OCI-LY3 (cell line): ENCODE measurements at regions not wholly inside any gene's neighbourhood (a gene's known extent, or its start where the extent isn't known, plus 50 kb on each side); places are given as distances from the start of the nearest gene placed in this dataset.
A peak's percentile ranks its signal among the peaks of the same experiment; 100 is the strongest.

ENCODE experiments used
- H2AFZ ChIP-seq: fragments of 200-600, 300-600 bp; shearing (Covaris generic); 2 replicates; pipeline ENCODE4 v1.6.0; 2014; ENCODE audit warnings: antibody characterized with exemption, low read depth, low read length
- H3K27ac ChIP-seq: fragments of 200-600, 300-600 bp; sonication (generic); 2 replicates; pipeline ENCODE4 v1.5.1; 2014; ENCODE audit warnings: mild to moderate bottlenecking, low read length, moderate library complexity, mixed read lengths
- H3K27me3 ChIP-seq: fragments of 200-600, 300-600 bp; sonication (generic); 2 replicates; pipeline ENCODE4 v1.6.1; 2014; ENCODE audit warnings: low read depth, low read length, mixed read lengths
- H3K36me3 ChIP-seq: fragments of 200-600, 300-600 bp; sonication (generic); replicated peaks from 2 replicates; pipeline ENCODE3; 2014; ENCODE audit warnings: low read depth, low read length, mixed read lengths
- H3K4me1 ChIP-seq: fragments of 300-600, 200-600 bp; sonication (generic); 2 replicates; pipeline ENCODE4 v1.6.1; 2014; ENCODE audit warnings: low read length, mixed read lengths
- H3K4me2 ChIP-seq: fragments of 200-600, 300-600 bp; sonication (generic); 2 replicates; pipeline ENCODE4 v1.6.1; 2014; ENCODE audit warnings: low read length, mixed read lengths
- H3K4me3 ChIP-seq: fragments of 300-600, 200-600 bp; sonication (generic); 2 replicates; pipeline ENCODE4 v1.5.1; 2014; ENCODE audit warnings: antibody characterized with exemption, mild to moderate bottlenecking, low read length, moderate library complexity
- H3K79me2 ChIP-seq: fragments of 300-600, 200-600 bp; shearing (Covaris generic); 2 replicates; pipeline ENCODE4 v1.6.1; 2014; ENCODE audit warnings: mild to moderate bottlenecking, low read length, mixed read lengths
- H3K9ac ChIP-seq: fragments of 300-600, 200-600 bp; shearing (Covaris generic); 2 replicates; pipeline ENCODE4 v1.6.0; 2014; ENCODE audit warnings: mild to moderate bottlenecking, low read length, moderate library complexity
- H3K9me3 ChIP-seq: fragments of 200-600, 300-600 bp; shearing (Covaris generic); 2 replicates; pipeline ENCODE4 v1.6.1; 2014; ENCODE audit warnings: low read length, mixed read lengths; ENCODE audit not compliant: insufficient read depth
- H4K20me1 ChIP-seq: fragments of 200-600, 300-600 bp; sonication (generic); 2 replicates; pipeline ENCODE4 v1.6.1; 2016; ENCODE audit warnings: low read length, mixed read lengths; ENCODE audit not compliant: insufficient read depth
- EZH2phosphoT487 ChIP-seq: fragments of 200-600 bp; shearing (Covaris generic); IDR thresholded peaks from 2 replicates; pipeline ENCODE4 v1.6.1; 2018; ENCODE audit warnings: antibody characterized with exemption, mixed run types, low read depth
- TF ChIP-seq, protein P1 (sequence below): fragments of 200-600, 300-600 bp; sonication (generic); IDR thresholded peaks from 2 replicates; pipeline ENCODE4 v1.5.1; 2014; ENCODE audit warnings: antibody characterized with exemption, low read length, low read depth

DNA sequence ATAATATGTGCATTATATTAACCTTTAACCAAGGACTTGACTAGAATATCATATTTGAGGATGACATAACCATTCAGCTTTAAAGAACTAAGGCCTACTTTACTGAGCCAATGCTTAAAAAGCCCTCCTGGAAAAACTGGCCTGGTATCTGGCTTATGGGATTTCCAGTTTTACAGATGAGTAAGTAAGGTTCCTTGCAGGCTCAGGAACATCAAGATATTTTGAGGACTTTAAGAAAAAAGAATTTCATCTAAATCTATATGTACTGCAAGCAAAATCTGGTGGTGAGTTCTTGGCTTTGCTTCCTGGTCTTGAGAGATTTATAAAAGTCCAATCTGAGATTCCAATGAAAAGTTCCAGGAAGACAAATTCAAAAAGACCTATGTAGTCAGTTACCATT is 417.0 kb upstream of the NRXN1 start:
- TF ChIP-seq EZH2phosphoT487 = no peak
- TF ChIP-seq, protein P1, sequence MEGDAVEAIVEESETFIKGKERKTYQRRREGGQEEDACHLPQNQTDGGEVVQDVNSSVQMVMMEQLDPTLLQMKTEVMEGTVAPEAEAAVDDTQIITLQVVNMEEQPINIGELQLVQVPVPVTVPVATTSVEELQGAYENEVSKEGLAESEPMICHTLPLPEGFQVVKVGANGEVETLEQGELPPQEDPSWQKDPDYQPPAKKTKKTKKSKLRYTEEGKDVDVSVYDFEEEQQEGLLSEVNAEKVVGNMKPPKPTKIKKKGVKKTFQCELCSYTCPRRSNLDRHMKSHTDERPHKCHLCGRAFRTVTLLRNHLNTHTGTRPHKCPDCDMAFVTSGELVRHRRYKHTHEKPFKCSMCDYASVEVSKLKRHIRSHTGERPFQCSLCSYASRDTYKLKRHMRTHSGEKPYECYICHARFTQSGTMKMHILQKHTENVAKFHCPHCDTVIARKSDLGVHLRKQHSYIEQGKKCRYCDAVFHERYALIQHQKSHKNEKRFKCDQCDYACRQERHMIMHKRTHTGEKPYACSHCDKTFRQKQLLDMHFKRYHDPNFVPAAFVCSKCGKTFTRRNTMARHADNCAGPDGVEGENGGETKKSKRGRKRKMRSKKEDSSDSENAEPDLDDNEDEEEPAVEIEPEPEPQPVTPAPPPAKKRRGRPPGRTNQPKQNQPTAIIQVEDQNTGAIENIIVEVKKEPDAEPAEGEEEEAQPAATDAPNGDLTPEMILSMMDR = no peak
- H3K79me2 ChIP-seq = no peaks in the 10 kb centered on the region
- no peaks in the 10 kb centered on the region for H3K27me3 ChIP-seq
- no peak overlapping the region for H3K4me3 ChIP-seq
- no peak overlapping the region for H2AFZ ChIP-seq
- H4K20me1 ChIP-seq = no peaks in the 10 kb centered on the region
- no peaks in the 10 kb centered on the region for H3K4me1 ChIP-seq
- H3K4me2 ChIP-seq = no peak overlapping the region
- no peak overlapping the region for H3K27ac ChIP-seq
- no peaks in the 10 kb centered on the region for H3K36me3 ChIP-seq
- no peaks in the 10 kb centered on the region for H3K9me3 ChIP-seq
- H3K9ac ChIP-seq = no peak overlapping the region

DNA sequence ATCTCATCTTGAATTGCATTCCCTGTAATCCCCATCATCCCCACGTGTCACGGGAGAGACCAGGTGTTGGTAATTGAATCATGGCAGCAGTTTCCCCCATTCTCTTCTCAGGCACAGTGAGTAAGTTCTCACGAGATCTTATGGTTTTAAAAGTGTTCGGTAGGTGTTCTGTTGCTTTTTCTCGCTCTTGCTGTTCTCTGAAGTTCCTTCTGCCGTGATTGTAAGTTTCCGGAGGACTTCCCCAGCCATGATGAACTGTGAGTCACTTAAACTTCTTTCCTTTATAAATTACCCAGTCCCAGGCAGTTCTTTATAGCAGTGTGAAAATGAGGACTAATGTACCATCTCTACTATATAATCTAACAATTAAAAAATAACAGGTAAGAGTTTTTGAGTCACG is 409.9 kb upstream of the NRXN1 start:
- H2AFZ ChIP-seq = no peak overlapping the region
- TF ChIP-seq, protein P1 = no peak
- TF ChIP-seq EZH2phosphoT487 = no peak
- H3K9ac ChIP-seq = no peak overlapping the region

DNA sequence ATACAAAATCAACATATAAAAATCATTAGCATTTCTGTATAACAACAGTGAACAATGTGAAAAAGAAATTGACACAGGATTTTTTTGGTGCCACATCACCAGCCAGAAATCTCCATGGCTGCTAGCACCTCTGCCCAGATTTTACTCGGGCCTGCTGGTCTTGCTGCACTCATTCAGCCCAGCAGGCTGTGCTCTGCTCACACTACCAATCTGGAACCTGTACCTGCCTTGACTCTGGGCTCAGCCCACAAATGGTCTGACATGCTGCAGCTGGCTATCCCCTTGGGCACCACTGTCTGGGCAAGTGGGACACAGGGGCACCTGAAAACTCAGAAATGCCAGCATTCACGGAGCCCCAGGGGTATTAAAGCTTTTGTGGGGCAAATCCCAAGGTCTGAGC is 392.5 kb upstream of the NRXN1 start:
- no peaks in the 10 kb centered on the region for H3K9me3 ChIP-seq

More for the DNA sequence above, 409.9 kb upstream of the NRXN1 start:
- Histone ChIP-seq H3K36me3 (no peaks in the 10 kb centered on the region), H3K4me3 (no peak overlapping the region), H3K27me3 (no peaks in the 10 kb centered on the region), H4K20me1 (no peaks in the 10 kb centered on the region), H3K4me2 (no peak overlapping the region), H3K9me3 (no peaks in the 10 kb centered on the region), H3K4me1 (no peaks in the 10 kb centered on the region), H3K27ac (no peak overlapping the region), H3K79me2 (no peaks in the 10 kb centered on the region)

DNA sequence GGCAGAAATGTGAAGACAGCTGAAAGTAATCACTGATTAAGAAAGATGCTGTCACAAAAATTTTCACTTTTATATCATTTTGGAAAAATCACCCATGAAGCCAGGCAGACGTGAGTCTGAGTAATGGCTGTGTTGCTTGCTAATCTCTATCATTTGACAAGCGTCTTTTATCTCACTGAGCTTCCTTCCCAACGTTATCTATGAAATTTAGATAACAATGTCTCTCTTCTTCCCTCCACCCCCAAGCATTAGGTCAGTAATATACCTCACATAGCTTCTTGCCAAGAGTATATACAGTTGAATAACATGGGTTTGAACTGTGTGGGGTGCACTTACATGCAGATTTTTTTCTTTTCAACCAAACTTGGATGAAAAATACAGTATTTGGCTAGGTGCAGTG is 388.6 kb upstream of the NRXN1 start:
- no peaks in the 10 kb centered on the region for H4K20me1 ChIP-seq
- H2AFZ ChIP-seq = no peak overlapping the region
- no peaks in the 10 kb centered on the region for H3K4me1 ChIP-seq

More for the DNA sequence above, 392.5 kb upstream of the NRXN1 start:
- H3K79me2 ChIP-seq = no peaks in the 10 kb centered on the region
- no peak overlapping the region for H3K4me2 ChIP-seq
- no peak overlapping the region for H3K9ac ChIP-seq
- H4K20me1 ChIP-seq = no peaks in the 10 kb centered on the region
- no peak overlapping the region for H3K4me3 ChIP-seq
- no peak overlapping the region for H2AFZ ChIP-seq
- no peak overlapping the region for H3K27ac ChIP-seq
- TF ChIP-seq, protein P1 = peak; percentile 26
- no peak for TF ChIP-seq EZH2phosphoT487
- no peaks in the 10 kb centered on the region for H3K4me1 ChIP-seq
- no peaks in the 10 kb centered on the region for H3K36me3 ChIP-seq
- H3K27me3 ChIP-seq = no peaks in the 10 kb centered on the region

More for the DNA sequence above, 388.6 kb upstream of the NRXN1 start:
- no peak for TF ChIP-seq EZH2phosphoT487
- TF ChIP-seq, protein P1 = no peak
- no peak overlapping the region for H3K4me3 ChIP-seq
- H3K36me3 ChIP-seq = no peaks in the 10 kb centered on the region
- no peaks in the 10 kb centered on the region for H3K79me2 ChIP-seq
- H3K9me3 ChIP-seq = no peaks in the 10 kb centered on the region
- no peak overlapping the region for H3K4me2 ChIP-seq
- H3K9ac ChIP-seq = no peak overlapping the region
- no peak overlapping the region for H3K27ac ChIP-seq
- no peaks in the 10 kb centered on the region for H3K27me3 ChIP-seq
